Adipocyte (in vitro differentiated cells): ENCODE measurements at regions not wholly inside any gene's neighbourhood (a gene's known extent, or its start where the extent isn't known, plus 50 kb on each side); places are given as distances from the start of the nearest gene placed in this dataset.

Experiments
- DNase-seq: peaks from one replicate; pipeline ENCODE4 v3.0.0-alpha.2; 2015; ENCODE audit warnings: low read depth
- H3K27me3 ChIP-seq: replicated peaks from 2 replicates; pipeline ENCODE4 v1.7.0; 2013; ENCODE audit warnings: mild to moderate bottlenecking, low read length, moderate library complexity; ENCODE audit not compliant: control insufficient read depth, insufficient read depth
- H3K36me3 ChIP-seq: 2 replicates; pipeline ENCODE4 v1.7.0; 2013; ENCODE audit warnings: low read length, mild to moderate bottlenecking, moderate library complexity; ENCODE audit not compliant: control insufficient read depth, insufficient read depth, severe bottlenecking
- H3K4me1 ChIP-seq: 2 replicates; pipeline ENCODE4 v1.7.0; 2013; ENCODE audit warnings: mild to moderate bottlenecking, low read length, moderate library complexity; ENCODE audit not compliant: control insufficient read depth, insufficient read depth
- H3K4me3 ChIP-seq: 2 replicates; pipeline ENCODE4 v1.7.0; 2013; ENCODE audit warnings: mild to moderate bottlenecking, low read length, moderate library complexity
- H3K9ac ChIP-seq: 2 replicates; pipeline ENCODE4 v1.7.0; 2013; ENCODE audit warnings: mild to moderate bottlenecking, low read length, moderate library complexity
- H3K9me3 ChIP-seq: 2 replicates; pipeline ENCODE4 v1.7.0; 2013; ENCODE audit warnings: mild to moderate bottlenecking, low read length, moderate library complexity; ENCODE audit not compliant: control insufficient read depth

DNA sequence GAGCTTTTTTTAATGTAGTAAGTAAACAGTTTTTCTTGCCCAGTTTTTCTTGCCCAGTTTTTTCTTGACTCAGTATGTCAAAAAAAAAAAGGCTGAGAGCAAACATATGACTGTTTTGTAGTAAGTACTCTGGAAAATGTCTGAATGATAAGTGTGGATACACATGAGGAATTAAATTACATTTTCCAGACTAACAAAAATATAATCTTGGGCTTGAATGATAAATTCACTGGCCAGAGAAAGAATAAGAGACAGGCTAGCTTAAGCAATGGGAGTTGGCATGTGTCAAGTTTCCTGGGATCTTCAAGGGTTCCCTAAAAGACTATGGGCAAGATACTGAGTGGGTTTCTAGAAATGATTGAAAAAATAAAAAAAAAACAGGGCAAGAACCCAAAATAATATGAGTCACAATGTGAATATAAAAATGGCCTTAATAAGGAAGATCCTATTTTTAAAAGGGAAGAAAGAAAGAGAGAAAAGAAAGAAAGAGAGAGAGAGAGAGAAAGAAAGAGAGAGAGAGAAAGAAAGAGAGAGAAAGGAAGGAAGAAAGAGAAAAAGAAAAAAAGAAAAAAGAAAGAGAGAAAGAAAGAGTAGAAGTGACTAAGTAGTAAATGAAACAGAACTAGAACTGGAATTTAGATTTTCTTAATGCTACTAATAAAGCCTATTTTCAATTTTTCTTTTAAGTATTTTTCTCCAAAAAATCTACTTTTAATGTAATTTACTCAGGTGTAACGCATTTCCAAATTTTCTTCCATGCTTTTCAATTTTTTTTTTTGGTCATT, 60.2 kb downstream of the TFPI2 start:
- Histone ChIP-seq H3K27me3 (no peaks in the 10 kb centered on the region), H3K9ac (no peak overlapping the region), H3K4me1 (peaks cover 3% of the 10 kb centered on the region), H3K9me3 (no peaks in the 10 kb centered on the region), H3K36me3 (no peaks in the 10 kb centered on the region), H3K4me3 (no peak overlapping the region)
- DNase-seq = no peak

DNA sequence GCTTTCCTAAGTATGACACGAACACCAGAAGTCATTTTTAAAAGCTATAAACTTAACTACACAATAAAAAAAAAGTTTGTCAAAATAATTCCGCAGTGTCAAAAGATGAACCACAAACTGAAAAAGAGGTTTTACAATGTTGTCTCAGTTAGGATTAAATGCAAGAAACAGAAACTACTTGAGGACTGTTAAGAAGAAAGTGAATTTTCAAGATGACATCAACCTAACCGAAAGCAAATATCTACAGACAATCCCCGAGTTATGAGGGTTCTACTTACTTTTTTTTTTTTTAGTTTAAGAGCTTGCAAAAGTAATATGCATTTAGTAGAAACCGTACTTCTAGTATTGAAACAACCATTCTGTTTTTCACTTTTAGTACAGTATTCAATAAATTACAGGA, 62.3 kb downstream of the TFPI2 start:
- H3K4me1 ChIP-seq = peaks cover 9% of the 10 kb centered on the region
- H3K4me3 ChIP-seq = no peak overlapping the region
- no peak for DNase-seq
- no peaks in the 10 kb centered on the region for H3K9me3 ChIP-seq
- H3K27me3 ChIP-seq = no peaks in the 10 kb centered on the region
- H3K9ac ChIP-seq = no peak overlapping the region
- no peaks in the 10 kb centered on the region for H3K36me3 ChIP-seq

DNA sequence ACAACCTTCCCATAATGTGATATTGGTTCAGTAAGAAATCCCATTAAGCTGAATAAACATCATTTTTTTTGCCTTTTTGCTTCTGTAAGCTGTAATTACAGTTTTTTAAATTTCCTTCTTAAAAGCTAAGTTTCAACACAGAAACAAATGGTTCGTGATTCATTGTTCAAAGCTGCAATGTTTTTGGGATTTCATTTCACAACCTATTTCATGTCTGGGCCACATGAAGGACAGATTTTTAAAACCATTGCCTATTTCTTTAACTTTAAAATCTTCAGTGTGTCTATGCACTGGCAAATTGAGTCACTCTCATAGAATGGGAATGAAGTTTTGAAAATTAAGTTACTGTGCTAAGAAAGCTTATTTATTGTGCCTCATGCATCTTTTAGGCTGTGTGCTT, 66.9 kb downstream of the TFPI2 start:
- no peak overlapping the region for H3K4me3 ChIP-seq
- H3K9ac ChIP-seq = peak overlapping the region; percentile 15
- H3K9me3 ChIP-seq = no peaks in the 10 kb centered on the region
- peak; percentile 80 for DNase-seq
- no peaks in the 10 kb centered on the region for H3K27me3 ChIP-seq
- no peaks in the 10 kb centered on the region for H3K36me3 ChIP-seq
- H3K4me1 ChIP-seq = peaks cover 14% of the 10 kb centered on the region

DNA sequence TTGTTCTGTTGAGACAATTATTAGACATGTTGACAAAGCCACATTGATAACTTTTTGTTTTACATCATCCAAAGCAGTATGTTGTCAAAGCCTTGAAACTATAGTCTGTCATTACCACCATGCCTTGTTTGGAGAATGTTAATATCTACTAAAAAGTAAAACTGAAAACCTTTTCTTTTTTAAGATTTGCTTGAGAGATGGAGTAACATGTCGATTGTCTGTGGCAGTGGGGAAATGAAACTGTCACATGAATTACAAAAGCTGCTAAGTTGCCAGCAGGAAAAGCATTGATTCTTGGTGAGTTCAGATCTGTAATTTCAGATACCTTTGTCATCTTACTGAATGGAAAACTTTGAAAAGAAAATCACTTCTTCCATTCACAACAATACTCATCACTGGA, 69.1 kb downstream of the TFPI2 start:
- peaks cover 23% of the 10 kb centered on the region for H3K4me1 ChIP-seq
- H3K4me3 ChIP-seq = no peak overlapping the region
- DNase-seq = no peak
- no peak overlapping the region for H3K9ac ChIP-seq
- no peaks in the 10 kb centered on the region for H3K36me3 ChIP-seq
- H3K27me3 ChIP-seq = no peaks in the 10 kb centered on the region
- H3K9me3 ChIP-seq = no peaks in the 10 kb centered on the region

DNA sequence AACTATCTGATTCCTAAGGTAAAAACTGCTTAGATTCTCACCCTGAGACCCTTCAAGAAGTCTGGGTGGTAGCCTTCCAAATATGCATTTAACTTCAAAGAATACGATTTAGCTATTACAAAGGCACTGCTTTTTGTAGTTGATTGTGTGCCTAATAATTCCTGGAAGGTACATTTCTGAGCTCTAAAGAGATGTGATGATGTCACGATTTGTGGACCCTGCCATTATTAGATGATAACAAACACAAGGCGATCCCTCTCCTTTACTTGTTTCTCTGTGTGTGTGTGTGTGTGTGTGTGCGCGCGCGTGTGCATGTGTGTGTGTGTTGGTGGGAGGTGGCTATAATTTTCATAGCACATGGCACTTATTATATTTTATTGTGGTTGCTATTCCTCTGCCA, 70.9 kb downstream of the TFPI2 start:
- H3K9me3 ChIP-seq = no peaks in the 10 kb centered on the region
- DNase-seq = no peak
- H3K27me3 ChIP-seq = no peaks in the 10 kb centered on the region
- H3K4me3 ChIP-seq = no peak overlapping the region
- peaks cover 23% of the 10 kb centered on the region for H3K4me1 ChIP-seq
- H3K9ac ChIP-seq = no peak overlapping the region
- H3K36me3 ChIP-seq = no peaks in the 10 kb centered on the region

DNA sequence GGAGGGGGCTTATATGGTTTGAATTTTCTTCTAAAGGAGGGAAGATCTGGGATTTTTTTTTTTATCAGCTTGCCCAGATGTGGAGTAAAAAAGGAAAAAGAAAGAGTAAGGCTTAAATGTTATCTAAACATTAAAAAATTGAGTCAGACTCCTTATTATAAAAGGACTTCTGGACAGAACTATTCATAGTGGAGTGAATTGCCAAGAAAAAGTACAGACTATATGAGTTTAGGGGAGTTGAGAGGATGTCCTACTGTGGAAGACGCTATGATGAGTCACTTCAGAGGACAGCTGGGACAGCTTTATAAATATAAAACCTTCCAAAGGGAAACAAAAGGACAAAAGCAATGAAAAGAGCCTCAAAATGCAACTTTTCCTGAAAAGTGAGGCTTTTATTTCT, 73.0 kb downstream of the TFPI2 start:
- H3K4me3 ChIP-seq = no peak overlapping the region
- no peaks in the 10 kb centered on the region for H3K36me3 ChIP-seq
- H3K27me3 ChIP-seq = no peaks in the 10 kb centered on the region
- H3K9ac ChIP-seq = no peak overlapping the region
- no peaks in the 10 kb centered on the region for H3K9me3 ChIP-seq
- DNase-seq = peak; percentile 50
- H3K4me1 ChIP-seq = peaks cover 9% of the 10 kb centered on the region

DNA sequence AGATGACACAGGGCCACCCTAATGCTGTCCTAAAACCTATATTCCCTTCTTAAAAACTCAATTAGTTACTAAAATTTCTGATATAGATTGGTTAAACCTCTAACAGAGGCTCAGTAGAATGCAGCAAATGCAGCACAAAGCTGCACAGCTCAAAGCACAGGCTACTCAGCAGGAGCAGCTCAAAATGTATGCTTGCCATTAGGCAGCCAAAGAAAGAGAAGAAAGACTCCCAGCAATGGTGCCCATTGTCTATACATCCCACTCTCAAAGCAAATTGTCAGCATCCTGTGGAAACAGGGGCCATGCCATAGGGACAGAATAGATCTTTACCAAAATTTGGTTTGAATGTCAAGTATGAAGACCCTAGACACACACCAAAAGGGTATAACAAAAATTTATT, 73.5 kb downstream of the TFPI2 start:
- H3K36me3 ChIP-seq = no peaks in the 10 kb centered on the region
- DNase-seq = no peak
- peaks cover 9% of the 10 kb centered on the region for H3K4me1 ChIP-seq
- no peak overlapping the region for H3K9ac ChIP-seq
- no peak overlapping the region for H3K4me3 ChIP-seq
- no peaks in the 10 kb centered on the region for H3K27me3 ChIP-seq
- H3K9me3 ChIP-seq = no peaks in the 10 kb centered on the region

DNA sequence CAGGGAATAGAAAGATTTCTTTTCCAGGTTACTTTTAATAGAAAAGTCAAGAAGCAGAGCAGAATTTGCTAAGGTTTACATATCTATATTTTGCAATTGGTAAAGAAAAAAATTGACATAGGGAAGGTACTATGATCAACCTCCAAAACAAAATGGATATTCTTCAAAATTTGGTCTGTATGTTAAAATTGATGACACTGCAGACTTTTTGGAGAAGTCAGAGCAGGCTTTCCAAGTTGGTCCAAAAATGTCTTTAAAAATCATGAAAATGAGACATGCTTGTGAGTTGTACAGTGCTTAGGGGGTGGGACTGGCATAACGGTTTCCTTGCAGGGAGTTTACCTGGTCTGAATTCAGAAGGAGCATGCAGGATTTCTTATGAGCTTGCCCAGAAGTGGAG, 77.0 kb downstream of the TFPI2 start:
- Histone ChIP-seq H3K9me3 (no peaks in the 10 kb centered on the region), H3K36me3 (no peaks in the 10 kb centered on the region), H3K9ac (no peak overlapping the region), H3K4me1 (peaks cover 12% of the 10 kb centered on the region), H3K27me3 (no peaks in the 10 kb centered on the region), H3K4me3 (no peak overlapping the region)
- DNase-seq = no peak

DNA sequence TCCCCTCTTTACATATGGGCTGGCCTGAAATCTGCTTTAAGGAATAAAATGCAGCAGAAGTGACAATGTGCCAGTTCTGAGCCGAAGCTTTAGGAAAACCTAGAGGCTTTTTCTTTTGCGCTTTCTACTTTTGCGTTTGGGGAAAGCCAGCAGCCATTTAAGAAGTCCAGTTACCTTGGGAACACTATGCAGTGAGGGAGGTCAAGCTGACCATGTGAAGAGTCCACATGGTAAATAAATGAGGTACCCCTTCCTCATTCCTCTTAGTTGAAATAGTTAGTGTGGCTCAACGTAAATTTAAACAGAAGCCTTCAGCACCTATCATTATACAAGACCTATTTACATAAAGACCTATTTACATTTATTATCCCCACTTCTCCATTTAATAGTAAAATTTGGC, 78.5 kb downstream of the TFPI2 start:
- Histone ChIP-seq H3K36me3 (no peaks in the 10 kb centered on the region), H3K4me1 (peaks cover 4% of the 10 kb centered on the region), H3K27me3 (no peaks in the 10 kb centered on the region), H3K9me3 (no peaks in the 10 kb centered on the region), H3K9ac (no peak overlapping the region), H3K4me3 (no peak overlapping the region)
- DNase-seq = no peak

DNA sequence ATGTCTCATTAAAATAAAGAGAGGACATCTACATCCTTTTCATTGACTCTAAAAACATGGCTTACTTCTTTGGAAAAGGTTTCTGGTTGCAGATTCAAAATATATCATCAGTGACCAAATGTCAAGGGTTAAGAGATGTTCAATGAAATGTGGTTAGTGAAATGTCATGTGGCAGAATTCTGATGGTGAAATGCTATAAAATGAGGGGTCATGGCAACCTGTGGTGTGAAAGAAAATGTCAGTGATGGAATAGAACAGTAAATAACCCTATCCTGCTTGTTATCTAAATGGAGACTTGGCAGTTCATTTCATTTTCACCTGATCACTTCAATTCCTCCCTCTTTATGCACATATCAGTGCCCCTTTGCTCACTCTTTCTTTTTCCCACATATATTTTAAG, 79.4 kb downstream of the TFPI2 start:
- H3K27me3 ChIP-seq = no peaks in the 10 kb centered on the region
- peaks cover 3% of the 10 kb centered on the region for H3K4me1 ChIP-seq
- H3K36me3 ChIP-seq = no peaks in the 10 kb centered on the region
- no peak for DNase-seq
- H3K9ac ChIP-seq = no peak overlapping the region
- H3K9me3 ChIP-seq = no peaks in the 10 kb centered on the region
- H3K4me3 ChIP-seq = no peak overlapping the region

DNA sequence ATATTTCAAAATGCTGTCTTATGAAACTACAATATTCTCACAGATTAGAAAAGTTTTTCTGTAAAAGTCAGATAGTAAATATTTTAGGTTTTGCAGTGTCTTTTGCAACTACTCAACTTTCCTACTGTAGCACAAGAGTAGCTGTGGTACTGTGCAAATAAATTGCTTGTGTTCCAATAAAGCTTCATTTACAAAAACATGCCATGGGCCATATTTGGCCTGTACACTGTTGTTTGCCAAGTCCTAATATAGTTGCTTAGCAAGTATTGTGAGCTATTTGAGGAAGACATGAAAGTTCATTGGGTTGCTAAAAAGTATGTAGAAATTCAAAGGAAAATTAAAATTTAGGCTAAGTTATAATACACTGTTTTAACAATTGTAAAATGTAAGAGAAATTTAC, 80.0 kb downstream of the TFPI2 start:
- peaks cover 3% of the 10 kb centered on the region for H3K4me1 ChIP-seq
- no peaks in the 10 kb centered on the region for H3K36me3 ChIP-seq
- H3K9ac ChIP-seq = no peak overlapping the region
- peak; percentile 27 for DNase-seq
- H3K4me3 ChIP-seq = no peak overlapping the region
- no peaks in the 10 kb centered on the region for H3K9me3 ChIP-seq
- H3K27me3 ChIP-seq = no peaks in the 10 kb centered on the region

DNA sequence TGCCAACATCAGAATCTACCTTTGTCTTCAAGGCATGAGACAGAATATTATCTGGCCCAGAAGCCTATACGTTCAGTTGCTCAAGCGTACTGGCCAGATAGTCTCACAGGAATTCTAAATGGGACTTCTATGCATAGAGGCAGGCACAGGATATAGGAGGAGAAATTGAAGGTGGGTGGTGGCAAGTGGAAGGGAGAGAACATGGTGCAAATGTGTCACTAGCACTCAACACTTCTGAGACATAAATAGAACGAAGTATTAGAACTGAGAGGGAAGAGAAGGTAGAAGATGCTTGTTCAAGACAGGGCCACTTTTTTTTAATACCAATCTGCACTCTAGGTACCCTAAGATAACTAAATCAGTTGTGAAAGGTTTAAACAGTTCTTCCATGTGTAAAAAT, 85.8 kb downstream of the TFPI2 start:
- H3K9ac ChIP-seq = no peak overlapping the region
- H3K27me3 ChIP-seq = no peaks in the 10 kb centered on the region
- peaks cover 13% of the 10 kb centered on the region for H3K9me3 ChIP-seq
- no peaks in the 10 kb centered on the region for H3K36me3 ChIP-seq
- H3K4me1 ChIP-seq = no peaks in the 10 kb centered on the region
- DNase-seq = no peak
- H3K4me3 ChIP-seq = no peak overlapping the region
